ENCODE measurements at regions not wholly inside any gene's neighbourhood (a gene's known extent, or its start where the extent isn't known, plus 50 kb on each side); places are given as distances from the start of the nearest gene placed in this dataset.

DNA sequence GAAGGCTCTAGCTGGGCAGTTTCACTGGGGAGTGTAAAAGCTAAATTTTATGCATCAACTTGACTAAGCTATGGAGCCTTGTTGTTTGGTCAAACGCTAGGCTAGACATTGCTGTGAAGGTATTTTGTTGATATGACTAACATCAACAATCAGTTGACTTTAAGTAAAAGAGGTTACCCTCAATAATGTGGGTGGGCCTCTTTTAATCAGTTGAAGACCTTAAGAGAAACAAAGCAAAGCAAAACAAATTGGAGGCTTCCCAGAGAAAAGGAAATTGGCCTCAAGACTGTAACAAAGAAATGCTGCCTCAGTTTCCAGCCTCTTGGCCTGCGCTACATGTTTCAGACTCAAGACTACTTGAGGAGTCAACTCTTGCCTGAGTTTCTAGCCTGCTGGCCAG, 50.0 kb upstream of the TSC22D1 start:
- TF ChIP-seq, protein P1, sequence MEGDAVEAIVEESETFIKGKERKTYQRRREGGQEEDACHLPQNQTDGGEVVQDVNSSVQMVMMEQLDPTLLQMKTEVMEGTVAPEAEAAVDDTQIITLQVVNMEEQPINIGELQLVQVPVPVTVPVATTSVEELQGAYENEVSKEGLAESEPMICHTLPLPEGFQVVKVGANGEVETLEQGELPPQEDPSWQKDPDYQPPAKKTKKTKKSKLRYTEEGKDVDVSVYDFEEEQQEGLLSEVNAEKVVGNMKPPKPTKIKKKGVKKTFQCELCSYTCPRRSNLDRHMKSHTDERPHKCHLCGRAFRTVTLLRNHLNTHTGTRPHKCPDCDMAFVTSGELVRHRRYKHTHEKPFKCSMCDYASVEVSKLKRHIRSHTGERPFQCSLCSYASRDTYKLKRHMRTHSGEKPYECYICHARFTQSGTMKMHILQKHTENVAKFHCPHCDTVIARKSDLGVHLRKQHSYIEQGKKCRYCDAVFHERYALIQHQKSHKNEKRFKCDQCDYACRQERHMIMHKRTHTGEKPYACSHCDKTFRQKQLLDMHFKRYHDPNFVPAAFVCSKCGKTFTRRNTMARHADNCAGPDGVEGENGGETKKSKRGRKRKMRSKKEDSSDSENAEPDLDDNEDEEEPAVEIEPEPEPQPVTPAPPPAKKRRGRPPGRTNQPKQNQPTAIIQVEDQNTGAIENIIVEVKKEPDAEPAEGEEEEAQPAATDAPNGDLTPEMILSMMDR (IDR thresholded peaks at IDR 0.05; ENCODE audit: partially characterized antibody, unreplicated experiment) = no peak
- Mint-ChIP-seq H3K4me1 (ENCODE audit: low read depth, unreplicated experiment) (no peaks in the 10 kb centered on the region), H3K27ac (ENCODE audit: unreplicated experiment) (no peak overlapping the region), H3K9me3 (ENCODE audit: unreplicated experiment) (peaks cover 1% of the 10 kb centered on the region), H3K36me3 (ENCODE audit: unreplicated experiment) (no peaks in the 10 kb centered on the region), H3K4me3 (ENCODE audit: unreplicated experiment) (no peak overlapping the region), H3K27me3 (ENCODE audit: unreplicated experiment) (peaks cover 2% of the 10 kb centered on the region)
- no peak for DNase-seq
